Upper lobe of left lung (tissue), 4 donors: ENCODE measurements at regions not wholly inside any gene's neighbourhood (a gene's known extent, or its start where the extent isn't known, plus 50 kb on each side); places are given as distances from the start of the nearest gene placed in this dataset.

Experiments
- POLR2A ChIP-seq, 4 donors: fragments of 450-650 bp; IDR thresholded peaks; one replicate each; pipeline ENCODE4 v1.5.1; 2016 to 2017; ENCODE audit warnings: antibody characterized with exemption in 4 of 4, mild to moderate bottlenecking in 2 of 4
- POLR2AphosphoS5 ChIP-seq, 2 donors: sonication (generic); formaldehyde crosslinking; IDR thresholded peaks; one replicate each; pipeline ENCODE4 v1.5.1; 2017; ENCODE audit warnings: antibody characterized with exemption in 2 of 2
- TF ChIP-seq, protein P1 (sequence below), 6 experiments: fragments of 450-650 bp in 4 of 6; fragments of 200-600 bp in 2 of 6; sonication (generic) in 2 of 6; IDR thresholded peaks; one replicate each; pipeline ENCODE4 v1.5.1; 2016 to 2019; ENCODE audit warnings: antibody characterized with exemption in 6 of 6

DNA sequence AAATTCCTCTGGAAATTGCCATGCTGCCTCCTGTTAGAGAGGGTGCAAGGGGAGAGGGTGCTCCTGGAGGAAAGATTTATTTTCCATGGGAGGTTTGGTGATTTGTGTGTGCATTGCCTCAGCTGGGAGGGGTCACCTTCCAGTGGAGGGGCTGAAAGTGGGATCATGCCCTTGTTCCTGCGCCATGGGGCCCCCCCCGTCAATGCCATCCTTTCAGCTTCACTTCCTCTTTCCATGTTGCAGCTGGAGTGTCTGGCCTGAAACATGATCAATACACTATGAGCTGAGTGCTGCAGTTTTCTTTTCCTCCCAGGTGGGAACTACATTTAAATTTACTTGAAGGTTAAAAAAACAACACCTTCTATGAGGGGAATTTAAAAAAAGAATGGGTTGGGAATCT, 176.8 kb downstream of the MELK start:
- TF ChIP-seq POLR2AphosphoS5 (IDR thresholded peaks at IDR 0.05): no peak
- TF ChIP-seq, protein P1, sequence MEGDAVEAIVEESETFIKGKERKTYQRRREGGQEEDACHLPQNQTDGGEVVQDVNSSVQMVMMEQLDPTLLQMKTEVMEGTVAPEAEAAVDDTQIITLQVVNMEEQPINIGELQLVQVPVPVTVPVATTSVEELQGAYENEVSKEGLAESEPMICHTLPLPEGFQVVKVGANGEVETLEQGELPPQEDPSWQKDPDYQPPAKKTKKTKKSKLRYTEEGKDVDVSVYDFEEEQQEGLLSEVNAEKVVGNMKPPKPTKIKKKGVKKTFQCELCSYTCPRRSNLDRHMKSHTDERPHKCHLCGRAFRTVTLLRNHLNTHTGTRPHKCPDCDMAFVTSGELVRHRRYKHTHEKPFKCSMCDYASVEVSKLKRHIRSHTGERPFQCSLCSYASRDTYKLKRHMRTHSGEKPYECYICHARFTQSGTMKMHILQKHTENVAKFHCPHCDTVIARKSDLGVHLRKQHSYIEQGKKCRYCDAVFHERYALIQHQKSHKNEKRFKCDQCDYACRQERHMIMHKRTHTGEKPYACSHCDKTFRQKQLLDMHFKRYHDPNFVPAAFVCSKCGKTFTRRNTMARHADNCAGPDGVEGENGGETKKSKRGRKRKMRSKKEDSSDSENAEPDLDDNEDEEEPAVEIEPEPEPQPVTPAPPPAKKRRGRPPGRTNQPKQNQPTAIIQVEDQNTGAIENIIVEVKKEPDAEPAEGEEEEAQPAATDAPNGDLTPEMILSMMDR (IDR thresholded peaks at IDR 0.05): no peak
- no peak for TF ChIP-seq POLR2A (IDR thresholded peaks at IDR 0.05)
